ENCODE measurements at regions not wholly inside any gene's neighbourhood (a gene's known extent, or its start where the extent isn't known, plus 50 kb on each side); places are given as distances from the start of the nearest gene placed in this dataset.
"Not testable (repeated sequence)": the region's sequence is repeated elsewhere in the genome, so short reads cannot be mapped to it uniquely, and the experiment has no call there.

DNA sequence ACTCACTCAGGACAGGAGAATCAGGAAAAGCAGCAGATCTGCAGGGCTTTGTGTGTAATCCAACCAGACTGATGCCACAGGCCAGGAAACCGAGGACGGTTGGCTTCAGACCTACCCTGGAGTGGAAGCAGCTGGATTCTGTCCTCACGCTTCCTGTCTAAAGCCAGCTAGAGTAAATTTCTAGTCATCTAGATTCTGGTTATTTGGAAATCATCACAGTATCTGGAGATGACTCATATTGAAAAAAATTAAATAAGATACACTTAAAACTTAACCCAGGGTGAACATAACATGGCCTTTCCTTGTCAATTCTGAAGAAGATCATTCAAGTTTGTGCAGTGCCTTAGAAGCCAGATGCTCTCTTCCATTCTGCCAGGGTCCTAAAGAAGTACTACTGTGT is 288.9 kb upstream of the PLGLB2 start:
- DNase-seq (ENCODE audit: low read depth), result not testable (repeated sequence)

DNA sequence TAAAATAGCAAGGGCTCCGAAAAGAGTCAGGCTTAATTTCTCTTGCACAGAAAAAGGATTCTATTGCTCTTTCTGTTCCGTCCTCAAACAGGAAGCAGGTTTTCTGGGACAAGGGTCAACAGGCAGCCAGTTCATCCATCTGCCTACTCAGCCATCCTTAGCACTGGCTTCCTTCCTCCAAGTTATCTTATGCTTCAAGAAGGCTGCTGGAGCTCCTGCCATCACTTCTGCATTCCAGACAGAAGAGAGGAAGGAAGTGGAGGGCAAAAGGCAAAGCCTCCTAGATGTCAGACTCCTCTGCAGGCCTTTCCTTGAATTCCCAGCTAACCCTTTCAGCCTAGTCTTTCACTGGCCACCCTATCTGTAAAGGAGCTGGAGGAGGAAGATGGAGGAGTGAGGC is 287.8 kb upstream of the PLGLB2 start:
- DNase-seq (ENCODE audit: low read depth), result not testable (repeated sequence)

DNA sequence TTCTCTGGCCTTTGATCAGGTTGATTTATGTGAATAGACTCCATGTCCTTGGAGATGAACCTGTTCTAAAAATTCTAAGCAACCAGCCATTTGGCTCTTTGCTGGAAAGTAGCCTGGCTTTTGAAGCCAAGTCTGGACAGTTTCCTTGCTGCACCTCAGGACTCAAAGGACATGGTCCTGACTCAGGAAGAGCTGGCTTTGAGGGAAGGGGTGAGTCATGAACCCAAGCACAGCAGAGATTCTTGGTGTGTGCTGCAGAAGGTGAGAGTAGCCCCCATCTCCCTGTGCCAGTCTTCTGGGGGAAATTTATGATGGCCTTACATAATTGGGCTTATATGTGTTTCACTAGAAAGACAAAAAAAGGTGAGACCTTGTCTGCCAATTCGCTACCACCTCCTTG is 287.2 kb upstream of the PLGLB2 start:
- DNase-seq (ENCODE audit: low read depth), result not testable (repeated sequence)

GRCh38 chr2:87461671-87462070 is 286.2 kb upstream of the PLGLB2 start:
- not testable (repeated sequence) for DNase-seq (ENCODE audit: low read depth)

DNA sequence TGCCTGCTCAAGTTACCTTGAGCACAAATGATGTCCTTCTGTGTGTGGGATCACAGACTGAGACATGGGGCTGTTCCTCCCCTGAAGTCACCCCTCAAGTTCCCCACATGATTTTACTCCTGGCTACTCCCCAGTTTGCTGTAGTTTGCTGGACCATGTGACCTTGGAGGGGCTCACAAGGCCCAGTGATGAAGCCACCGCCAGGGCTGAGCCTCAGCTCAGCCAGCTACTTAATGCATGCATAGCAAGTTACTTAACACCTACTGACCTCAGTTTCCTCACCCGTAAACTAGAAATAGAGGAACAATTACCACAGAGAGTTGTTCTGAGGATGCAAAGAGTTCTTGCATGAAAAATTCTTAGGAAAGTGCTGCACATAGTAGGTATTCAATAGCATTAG is 283.7 kb upstream of the PLGLB2 start:
- not testable (repeated sequence) for DNase-seq (ENCODE audit: low read depth)

DNA sequence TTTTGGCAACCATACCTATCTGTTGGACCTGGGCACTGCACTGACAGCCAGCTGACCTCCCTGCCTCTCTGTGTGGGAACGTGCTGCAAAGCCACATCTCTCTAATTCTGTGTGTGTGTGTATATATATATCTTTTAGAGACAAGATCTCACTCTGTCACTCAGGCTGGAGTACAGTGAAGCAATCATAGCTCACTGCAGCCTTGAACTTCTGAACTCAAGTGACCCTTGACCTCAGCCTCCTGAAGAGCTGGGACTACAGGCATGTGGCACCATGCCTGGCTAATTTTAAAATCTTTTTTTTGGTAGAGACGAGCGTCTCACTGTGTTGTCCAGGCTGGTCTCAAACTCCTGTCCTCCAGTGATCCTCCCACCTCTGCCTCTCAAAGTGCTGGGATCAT is 282.2 kb upstream of the PLGLB2 start:
- DNase-seq (ENCODE audit: low read depth), result not testable (repeated sequence)

GRCh38 chr2:87466591-87467120 is 281.2 kb upstream of the PLGLB2 start:
- DNase-seq (ENCODE audit: low read depth), result peak; percentile 37

- not testable (repeated sequence) for DNase-seq (ENCODE audit: low read depth)
These were observed 279.4 kb upstream of the PLGLB2 start for GRCh38 chr2:87468429-87468981.

DNA sequence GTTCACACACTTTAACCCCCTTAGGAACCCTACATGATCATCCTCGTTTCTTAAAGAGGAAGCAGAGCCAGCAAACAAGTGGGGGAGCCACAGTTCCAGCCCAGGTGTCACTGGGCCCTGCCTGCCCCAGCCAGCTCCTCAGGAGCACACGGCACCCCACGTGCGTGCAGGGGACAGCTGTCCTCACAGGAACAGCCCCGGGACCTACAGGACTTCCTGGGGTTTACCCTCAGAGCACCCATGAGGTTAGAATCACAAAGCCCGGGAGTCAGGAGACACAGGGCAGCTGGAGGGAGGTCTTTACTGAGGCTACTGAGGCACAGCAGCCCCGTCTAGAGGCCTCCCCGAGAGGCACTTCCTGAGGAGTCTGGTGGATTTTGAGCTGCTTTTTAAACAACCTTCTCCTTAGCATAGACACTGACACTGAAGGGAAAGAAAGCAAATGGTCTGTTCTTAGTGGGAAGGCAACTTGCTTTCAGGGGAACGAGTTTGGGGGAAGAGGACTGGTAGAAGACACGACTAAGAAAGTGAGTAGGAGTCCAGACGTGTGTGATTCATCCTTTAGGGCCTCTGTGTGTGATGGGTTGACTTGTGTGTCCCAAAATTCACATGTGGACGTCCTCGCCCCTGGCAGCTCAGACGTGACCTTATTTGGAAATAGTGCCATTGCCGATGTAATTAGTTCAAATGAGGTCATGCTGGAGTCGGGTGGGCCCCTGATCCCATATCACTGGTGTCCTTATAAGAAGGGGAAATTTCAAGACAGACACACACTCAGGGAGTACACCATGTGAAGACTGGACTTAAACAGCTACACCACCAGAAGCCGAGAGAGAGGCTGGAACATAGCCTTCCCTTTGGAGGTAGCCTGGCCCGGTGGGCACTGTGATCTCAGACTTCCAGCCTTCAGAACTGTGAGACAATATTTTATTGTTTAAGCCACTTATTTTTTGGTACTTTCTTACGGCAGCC is 278.4 kb upstream of the PLGLB2 start:
- DNase-seq (ENCODE audit: low read depth), result not testable (repeated sequence)

DNA sequence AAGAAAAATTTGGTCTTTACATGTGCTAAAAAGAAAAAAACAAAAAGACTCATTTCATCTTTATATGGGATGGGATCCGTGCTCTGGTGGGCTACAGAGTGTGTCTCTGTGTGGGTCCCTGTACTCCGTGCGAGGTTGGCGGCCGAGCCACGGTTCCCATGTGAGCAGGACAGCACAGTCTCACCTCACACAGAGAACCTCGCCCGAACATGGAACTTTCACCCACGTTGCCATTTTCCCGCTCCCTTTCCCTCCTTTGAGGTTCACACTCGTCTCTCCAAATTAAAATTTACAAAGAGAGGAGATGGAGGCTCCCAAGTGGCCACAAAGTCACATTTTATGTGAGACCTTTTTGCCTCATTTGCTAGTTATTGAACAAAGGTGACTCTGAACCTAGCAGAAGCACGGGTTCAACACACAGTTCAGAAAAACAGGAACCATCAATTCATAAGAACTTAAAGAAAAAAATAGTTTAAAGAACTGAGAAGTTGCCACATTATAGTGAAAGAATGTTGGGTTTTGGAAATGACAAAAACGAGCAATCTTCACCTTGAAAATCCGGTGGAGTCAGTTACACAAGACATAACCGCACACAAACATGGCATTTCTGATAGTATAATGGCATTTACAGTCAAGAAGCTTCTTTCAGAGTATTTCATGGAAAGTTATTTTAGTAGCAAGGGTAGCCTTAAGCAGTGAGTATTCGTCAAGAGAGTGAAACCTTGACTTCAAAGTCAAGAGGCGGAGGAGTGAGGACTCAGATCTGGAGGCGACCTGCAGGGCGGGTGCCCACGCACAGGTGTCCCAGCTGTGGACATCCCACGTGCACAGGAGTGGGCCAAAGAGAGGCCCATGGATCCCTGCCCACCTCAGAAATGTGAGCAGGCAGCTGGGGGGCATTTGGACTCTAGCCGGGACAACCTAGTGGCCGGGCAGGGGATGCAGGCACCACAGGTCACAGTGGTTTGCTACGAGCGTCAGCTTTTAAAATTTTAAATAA is 277.2 kb upstream of the PLGLB2 start:
- DNase-seq (ENCODE audit: low read depth), result not testable (repeated sequence)

GRCh38 chr2:87471478-87471877 is 276.4 kb upstream of the PLGLB2 start:
- DNase-seq (ENCODE audit: low read depth), result not testable (repeated sequence)

DNA sequence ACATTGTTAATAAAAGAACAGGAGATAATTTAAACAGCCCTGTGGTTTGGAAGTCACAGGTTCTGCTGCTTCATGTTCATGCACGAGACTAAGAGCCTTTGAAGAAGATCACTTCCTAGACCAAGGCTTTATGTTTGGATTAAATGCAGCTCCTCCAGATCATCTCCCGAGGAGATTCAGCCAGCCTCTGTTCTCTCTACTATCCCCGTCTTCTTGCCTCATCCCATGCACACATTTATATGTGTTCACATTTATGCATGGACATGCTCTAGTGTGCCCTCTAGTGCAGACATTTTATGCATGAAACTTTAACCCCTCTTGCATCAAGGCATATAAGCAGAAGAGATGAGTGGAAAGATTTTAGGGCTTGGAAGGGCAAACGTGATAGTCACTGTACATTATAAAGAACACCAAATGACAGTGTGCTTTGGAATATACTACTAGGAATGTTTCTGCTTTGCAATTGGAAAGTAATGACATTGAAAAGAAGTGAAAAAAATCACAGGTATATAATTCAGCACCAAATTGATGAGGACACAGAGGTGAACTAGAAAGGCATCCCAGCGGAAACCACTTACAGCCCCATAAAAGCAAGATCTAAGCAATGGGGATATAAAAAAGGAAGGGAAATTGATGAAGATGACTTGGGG is 271.5 kb upstream of the PLGLB2 start:
- DNase-seq (ENCODE audit: low read depth), result not testable (repeated sequence)

GRCh38 chr2:87476936-87477335 is 271.0 kb upstream of the PLGLB2 start:
- DNase-seq (ENCODE audit: low read depth), result not testable (repeated sequence)

DNA sequence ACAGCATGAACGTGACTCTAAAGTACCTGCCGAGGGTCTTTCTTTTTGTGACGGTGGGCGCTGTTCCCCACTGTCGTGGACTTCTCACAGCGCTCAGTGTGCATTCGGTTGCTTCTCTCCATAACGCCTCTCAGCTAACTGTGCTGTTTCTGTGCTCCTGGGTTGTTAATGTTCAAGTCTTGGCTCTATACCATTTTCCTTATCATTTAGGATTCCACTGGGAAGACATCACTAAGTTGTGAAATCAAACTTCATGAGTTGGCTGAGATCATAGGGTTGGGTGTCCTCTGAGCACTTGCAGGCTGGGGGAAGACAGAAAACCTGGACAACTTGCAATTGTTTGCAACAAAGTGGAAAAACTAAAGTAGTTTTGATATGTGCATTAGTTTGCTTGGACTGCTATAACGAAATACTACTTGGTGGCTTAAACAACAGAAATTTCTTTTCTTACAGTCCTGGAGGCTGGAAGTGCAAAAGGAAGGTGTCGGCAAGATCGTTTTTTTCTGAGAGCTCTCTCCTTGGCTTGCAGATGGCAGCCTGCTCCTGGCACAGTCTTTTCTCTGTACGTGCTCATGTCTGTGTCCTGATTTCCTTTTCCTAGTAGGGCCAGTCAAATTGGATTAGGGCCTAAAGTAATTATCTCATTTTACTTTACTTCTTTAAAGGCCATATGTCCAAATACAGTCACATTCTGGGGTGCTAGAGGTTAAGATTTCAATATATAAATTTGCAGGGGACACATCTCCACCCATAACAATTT is 270.0 kb upstream of the PLGLB2 start:
- DNase-seq (ENCODE audit: low read depth), result not testable (repeated sequence)

- DNase-seq (ENCODE audit: low read depth), result not testable (repeated sequence)
These were observed 269.0 kb upstream of the PLGLB2 start for GRCh38 chr2:87478911-87479310.

DNA sequence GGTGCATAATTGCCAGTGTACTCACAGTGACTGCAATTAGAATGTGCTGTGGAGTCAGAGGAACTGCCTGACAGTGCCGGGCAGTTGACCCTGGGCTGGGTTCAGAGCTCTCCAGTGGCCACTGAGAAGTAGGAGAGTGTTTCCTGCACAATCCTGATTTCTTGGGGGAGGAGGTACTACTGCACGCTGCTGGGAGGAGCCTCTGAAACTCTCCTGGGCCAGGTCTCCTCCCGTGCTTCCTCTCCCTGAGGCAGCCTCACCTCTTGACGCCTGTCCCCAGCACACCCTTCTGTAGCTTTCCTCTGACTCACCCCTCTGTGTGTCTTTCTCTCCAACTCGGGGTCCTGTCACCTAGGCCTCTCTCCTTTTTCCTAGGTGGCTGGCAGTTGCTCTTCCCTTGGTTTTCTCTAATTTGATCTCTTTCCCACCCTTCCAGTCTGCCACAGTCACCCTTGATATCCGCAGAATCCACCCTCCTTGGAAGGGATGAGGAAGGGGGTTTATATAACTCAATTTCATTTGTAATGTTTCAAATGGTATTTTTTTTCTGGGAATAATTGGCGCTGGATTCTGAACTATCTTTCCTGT is 264.7 kb upstream of the PLGLB2 start:
- not testable (repeated sequence) for DNase-seq (ENCODE audit: low read depth)

DNA sequence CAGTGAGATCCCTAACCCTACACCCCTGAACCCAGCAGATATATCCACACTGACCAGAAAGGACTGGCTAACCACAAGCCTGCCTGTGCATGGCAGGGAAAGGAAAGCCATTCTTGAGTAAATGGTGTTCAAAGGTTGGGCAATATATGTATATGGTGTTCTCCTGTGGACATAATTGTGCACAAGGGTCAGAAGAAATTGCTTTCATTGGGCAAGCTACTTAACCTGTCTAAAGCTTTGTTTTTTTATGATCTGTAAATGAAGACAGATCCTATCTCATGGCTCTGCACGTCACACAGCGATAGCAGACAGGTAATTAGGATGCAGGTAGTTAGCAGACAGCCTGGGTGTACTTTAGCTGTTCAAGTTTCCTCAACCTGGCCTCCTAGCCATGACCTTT is 263.5 kb upstream of the PLGLB2 start:
- DNase-seq (ENCODE audit: low read depth), result not testable (repeated sequence)

- DNase-seq (ENCODE audit: low read depth), result not testable (repeated sequence)
These were observed 262.4 kb upstream of the PLGLB2 start for GRCh38 chr2:87485455-87485854.

GRCh38 chr2:87485884-87486283 is 262.0 kb upstream of the PLGLB2 start:
- DNase-seq (ENCODE audit: low read depth), result not testable (repeated sequence)

- DNase-seq (ENCODE audit: low read depth), result not testable (repeated sequence)
These were observed 261.5 kb upstream of the PLGLB2 start for GRCh38 chr2:87486413-87486812.
